Heart left ventricle (tissue), 13 donors: ENCODE measurements at regions not wholly inside any gene's neighbourhood (a gene's known extent, or its start where the extent isn't known, plus 50 kb on each side); places are given as distances from the start of the nearest gene placed in this dataset.

Experiments
- CTCF ChIP-seq, 12 donors: fragments of 200-600 bp; sonication (generic) in 4 of 12; IDR thresholded peaks; one replicate each; pipeline versions ENCODE4 v1.5.0 to v1.8.0; 2018 to 2022; ENCODE audit warnings: antibody characterized with exemption in 12 of 12, mild to moderate bottlenecking in 5 of 12
- POLR2A ChIP-seq, 2 donors: fragments of 450-650 bp; IDR thresholded peaks; one replicate each; pipeline ENCODE4 v1.6.1; 2017; ENCODE audit warnings: antibody characterized with exemption in 2 of 2, mild to moderate bottlenecking in 2 of 2, moderate library complexity in 2 of 2
- donor health status: ischemic (EF 13 %, LVEDD 7.1; RV severe dilation, severe dysfunction).
- donor health status: DM: no; HTN: yes; CAD: no.
- donor health status: DM: no; HTN: no; CAD: no.
- donor health status: ischemic (EF 25% LVEDD 6.9; RV normal size, moderate dysfunction).
- donor health status: ischemic (EF 25% LVEDD 5.7; RV mildly dilated, moderate dysfunction).
- donor health status: ischemic (EF 35%, LVEDD 5.7; RV mildly dilated, moderate dysfunction).
- donor health status: nonischemic (EF 11% LVEDD 7.7; RV severe dilation, severe dysfunction).
- donor health status: DM: yes; HTN: yes; CAD: no.
- donor health status: PGD.
- donor health status: ischemic (EF 29% LVEDD 5.4; RV normal size, mild dysfunction).
- donor health status: nonischemic (EF 23%, LVEDD 6.1; RV moderate dilation, normal function).

GRCh38 chr5:28391277-28391676, 1352.9 kb upstream of the CDH9 start:
- no peak for TF ChIP-seq CTCF (IDR thresholded peaks at IDR 0.05)
- no peak for TF ChIP-seq POLR2A (IDR thresholded peaks at IDR 0.05)
